ENCODE measurements at regions not wholly inside any gene's neighbourhood (a gene's known extent, or its start where the extent isn't known, plus 50 kb on each side); places are given as distances from the start of the nearest gene placed in this dataset.

- no peaks in the 10 kb centered on the region for H3K4me1 ChIP-seq
- ATAC-seq, result no peak
- WGBS, 2 donors, result 59 to 71% methylated on average over 12 to 13 of the region's 13 CpGs
These were observed 266.4 kb downstream of the MAF start for GRCh38 chr16:79334127-79334526.

GRCh38 chr16:79331066-79331465, 269.5 kb downstream of the MAF start:
- Histone ChIP-seq H3K36me3 (replicated peaks in 1 of 2; ENCODE audit: insufficient read depth in 1 of 2, low read depth in 2 of 2) (no peaks in the 10 kb centered on the region), H3K4me3 (no peak overlapping the region), H3K4me1 (no peaks in the 10 kb centered on the region), H3K9me3 (no peaks in the 10 kb centered on the region), H3K27me3 (no peaks in the 10 kb centered on the region), H3K27ac (no peak overlapping the region)
- ATAC-seq (no peak), DNase-seq (no peak)
- TF ChIP-seq POLR2A (IDR thresholded peaks at IDR 0.05) (no peak), CTCF (IDR thresholded peaks at IDR 0.05) (no peak)
- intact Hi-C loops (cut with DNase I), result no loop called here
- WGBS, 2 donors, result 93 to 100% methylated on average over 2 of the region's 2 CpGs

More at GRCh38 chr16:79334127-79334526, 266.4 kb downstream of the MAF start:
- no peak overlapping the region for H3K4me3 ChIP-seq
- intact Hi-C loops (cut with DNase I), result no loop called here
- H3K27ac ChIP-seq, result no peak overlapping the region
- DNase-seq, result peak in 2 of 4 donors; percentile 15 to 18
- no peaks in the 10 kb centered on the region for H3K9me3 ChIP-seq
- H3K36me3 ChIP-seq (replicated peaks in 1 of 2; ENCODE audit: insufficient read depth in 1 of 2, low read depth in 2 of 2), result no peaks in the 10 kb centered on the region
- H3K27me3 ChIP-seq, result no peaks in the 10 kb centered on the region
- TF ChIP-seq POLR2A (IDR thresholded peaks at IDR 0.05), result no peak
- TF ChIP-seq CTCF (IDR thresholded peaks at IDR 0.05), result peak in 1 of 7 experiments; percentile 26

- ATAC-seq, result no peak
- 61 to 68% methylated on average over 4 of the region's 4 CpGs for WGBS, 2 donors
- intact Hi-C loops (cut with DNase I), result no loop called here
- TF ChIP-seq POLR2A (IDR thresholded peaks at IDR 0.05), result no peak
- TF ChIP-seq CTCF (IDR thresholded peaks at IDR 0.05), result no peak
- no peaks in the 10 kb centered on the region for H3K9me3 ChIP-seq
- no peaks in the 10 kb centered on the region for H3K27me3 ChIP-seq
- H3K27ac ChIP-seq, result no peak overlapping the region
- DNase-seq, result no peak
- H3K4me3 ChIP-seq, result no peak overlapping the region
- H3K36me3 ChIP-seq (replicated peaks in 1 of 2; ENCODE audit: insufficient read depth in 1 of 2, low read depth in 2 of 2), result no peaks in the 10 kb centered on the region
- no peaks in the 10 kb centered on the region for H3K4me1 ChIP-seq
These were observed 270.6 kb downstream of the MAF start for GRCh38 chr16:79329967-79330366.

- Histone ChIP-seq H3K27ac (no peak overlapping the region), H3K36me3 (replicated peaks in 1 of 2; ENCODE audit: insufficient read depth in 1 of 2, low read depth in 2 of 2) (no peaks in the 10 kb centered on the region), H3K27me3 (no peaks in the 10 kb centered on the region), H3K4me1 (no peaks in the 10 kb centered on the region), H3K9me3 (no peaks in the 10 kb centered on the region), H3K4me3 (no peak overlapping the region)
- ATAC-seq (no peak), DNase-seq (peak in 1 of 4 donors; percentile 36)
- WGBS, 2 donors, result 68 to 79% methylated on average over 5 of the region's 5 CpGs
- TF ChIP-seq CTCF (IDR thresholded peaks at IDR 0.05) (no peak), POLR2A (IDR thresholded peaks at IDR 0.05) (no peak)
- intact Hi-C loops (cut with DNase I), result no loop called here
These were observed 271.4 kb downstream of the MAF start for GRCh38 chr16:79329166-79329521.

- 39 to 47% methylated on average over 8 of the region's 8 CpGs for WGBS, 2 donors
- Histone ChIP-seq H3K9me3 (no peaks in the 10 kb centered on the region), H3K27me3 (no peaks in the 10 kb centered on the region), H3K36me3 (replicated peaks in 1 of 2; ENCODE audit: insufficient read depth in 1 of 2, low read depth in 2 of 2) (no peaks in the 10 kb centered on the region), H3K4me3 (no peak overlapping the region), H3K27ac (peak overlapping the region in 1 of 4 donors; percentile 34), H3K4me1 (no peaks in the 10 kb centered on the region)
- ATAC-seq (no peak), DNase-seq (peak in 1 of 4 donors; percentile 30)
- TF ChIP-seq POLR2A (IDR thresholded peaks at IDR 0.05) (no peak), CTCF (IDR thresholded peaks at IDR 0.05) (no peak)
- intact Hi-C loops (cut with DNase I), result no loop called here
These were observed 272.0 kb downstream of the MAF start for GRCh38 chr16:79328402-79329165.

All from body of pancreas (tissue), 4 donors.